H9 (cell line): ENCODE measurements at regions not wholly inside any gene's neighbourhood (a gene's known extent, or its start where the extent isn't known, plus 50 kb on each side); places are given as distances from the start of the nearest gene placed in this dataset.

Experiments used
- DNase-seq: peaks from one replicate; pipeline ENCODE4 v3.0.0-alpha.2; 2017
- H2AFZ ChIP-seq: one replicate; pipeline ENCODE4 v1.6.1; 2013; ENCODE audit warnings: mild to moderate bottlenecking, low read length, control low read depth, moderate library complexity
- H2AK5ac ChIP-seq: 2 replicates; pipeline ENCODE4 v1.6.1; 2013; ENCODE audit warnings: low read length, control low read depth, mixed read lengths; ENCODE audit not compliant: insufficient read length
- H2BK120ac ChIP-seq: one replicate; pipeline ENCODE4 v1.6.1; 2013; ENCODE audit warnings: low read depth, mild to moderate bottlenecking, low read length, control low read depth, inconsistent platforms; ENCODE audit not compliant: poor library complexity, severe bottlenecking
- H2BK12ac ChIP-seq: 2 replicates; pipeline ENCODE4 v1.6.1; 2013; ENCODE audit warnings: low read length, control low read depth, mixed read lengths, low read depth; ENCODE audit not compliant: insufficient read length
- H2BK15ac ChIP-seq: 2 replicates; pipeline ENCODE4 v1.6.1; 2013; ENCODE audit warnings: low read depth, low read length, control low read depth
- H2BK20ac ChIP-seq: one replicate; pipeline ENCODE4 v1.6.1; 2013; ENCODE audit warnings: low read depth, mild to moderate bottlenecking, low read length, control low read depth, inconsistent platforms; ENCODE audit not compliant: poor library complexity, severe bottlenecking
- H2BK5ac ChIP-seq: 2 replicates; pipeline ENCODE4 v1.6.1; 2013; ENCODE audit warnings: low read length, control low read depth, mixed read lengths; ENCODE audit not compliant: insufficient read length
- H3K14ac ChIP-seq: 2 replicates; pipeline ENCODE4 v1.6.1; 2013; ENCODE audit warnings: low read length, control low read depth; ENCODE audit not compliant: insufficient read depth
- H3K18ac ChIP-seq: 2 replicates; pipeline ENCODE4 v1.6.1; 2013; ENCODE audit warnings: low read depth, mild to moderate bottlenecking, mixed read lengths, low read length, control low read depth; ENCODE audit not compliant: insufficient read length
- H3K23ac ChIP-seq: 2 replicates; pipeline ENCODE4 v1.6.1; 2013; ENCODE audit warnings: low read length, control low read depth, mixed read lengths, low read depth; ENCODE audit not compliant: insufficient read length
- H3K23me2 ChIP-seq: 2 replicates; pipeline ENCODE4 v1.6.1; 2013; ENCODE audit warnings: low read depth, mild to moderate bottlenecking, mixed read lengths, low read length, control low read depth; ENCODE audit not compliant: insufficient read length, poor library complexity, severe bottlenecking
- H3K27ac ChIP-seq: 2 replicates; pipeline ENCODE4 v1.5.1; 2013; ENCODE audit warnings: low read length, control low read depth, mixed read lengths, low read depth; ENCODE audit not compliant: insufficient read length
- H3K27me3 ChIP-seq: 2 replicates; pipeline ENCODE4 v1.6.1; 2013; ENCODE audit warnings: low read length, control low read depth, inconsistent platforms; ENCODE audit not compliant: insufficient read depth
- H3K4ac ChIP-seq: 2 replicates; pipeline ENCODE4 v1.6.1; 2013; ENCODE audit warnings: low read depth, mild to moderate bottlenecking, control low read depth, inconsistent platforms, low read length, moderate library complexity
- H3K4me1 ChIP-seq: 2 replicates; pipeline ENCODE4 v1.6.1; 2013; ENCODE audit warnings: low read length, control low read depth, inconsistent platforms; ENCODE audit not compliant: insufficient read depth
- H3K4me2 ChIP-seq: 2 replicates; pipeline ENCODE4 v1.6.1; 2013; ENCODE audit warnings: low read length, control low read depth, mixed read lengths; ENCODE audit not compliant: insufficient read length, insufficient read depth
- H3K56ac ChIP-seq: 2 replicates; pipeline ENCODE4 v1.6.1; 2013; ENCODE audit warnings: low read depth, mild to moderate bottlenecking, mixed read lengths, low read length, control low read depth; ENCODE audit not compliant: insufficient read length
- H3K79me1 ChIP-seq: 2 replicates; pipeline ENCODE4 v1.6.1; 2013; ENCODE audit warnings: low read depth, mild to moderate bottlenecking, moderate library complexity, low read length, control low read depth, inconsistent platforms; ENCODE audit not compliant: insufficient read depth, poor library complexity, severe bottlenecking
- H3K79me2 ChIP-seq: 2 replicates; pipeline ENCODE4 v1.6.1; 2013; ENCODE audit warnings: low read length, control low read depth, inconsistent platforms; ENCODE audit not compliant: insufficient read depth
- H3K9ac ChIP-seq: 2 replicates; pipeline ENCODE4 v1.6.1; 2013; ENCODE audit warnings: low read length, control low read depth, mixed read lengths; ENCODE audit not compliant: insufficient read length; ENCODE audit errors: extremely low read depth
- H3K9me3 ChIP-seq: one replicate; pipeline ENCODE4 v1.6.1; 2013; ENCODE audit warnings: low read depth, low read length, inconsistent platforms; ENCODE audit not compliant: control insufficient read depth
- H3T11ph ChIP-seq: one replicate; pipeline ENCODE4 v1.6.1; 2013; ENCODE audit warnings: mild to moderate bottlenecking, low read length, control low read depth, inconsistent platforms
- H4K20me1 ChIP-seq: one replicate; pipeline ENCODE4 v1.6.1; 2013; ENCODE audit not compliant: control insufficient read depth, insufficient read length, insufficient read depth
- H4K5ac ChIP-seq: 2 replicates; pipeline ENCODE4 v1.6.1; 2013; ENCODE audit warnings: low read depth, mild to moderate bottlenecking, mixed read lengths, low read length, control low read depth; ENCODE audit not compliant: insufficient read length
- H4K8ac ChIP-seq: replicated peaks from 2 replicates; pipeline ENCODE4 v1.6.1; 2013; ENCODE audit warnings: low read length, control low read depth, mixed read lengths, low read depth; ENCODE audit not compliant: insufficient read length
- H4K91ac ChIP-seq: 2 replicates; pipeline ENCODE4 v1.6.1; 2013; ENCODE audit warnings: low read depth, mild to moderate bottlenecking, moderate library complexity, mixed read lengths, low read length, control low read depth; ENCODE audit not compliant: insufficient read length
- H3K27ac Mint-ChIP-seq, 3 experiments: 2 replicates in 2 of 3; 3 replicates in 1 of 3; pipeline ENCODE4 v1.8.0; 2020 to 2021; ENCODE audit warnings: mixed read lengths in 3 of 3, mild to moderate bottlenecking in 1 of 3, moderate library complexity in 1 of 3
- H3K27me3 Mint-ChIP-seq: 2 replicates; pipeline ENCODE4 v1.8.0; 2021; ENCODE audit warnings: low read depth, mild to moderate bottlenecking, moderate library complexity, mixed read lengths
- H3K36me3 Mint-ChIP-seq, 3 experiments: 2 replicates in 2 of 3; 3 replicates in 1 of 3; pipeline ENCODE4 v1.8.0; 2020 to 2021; ENCODE audit warnings: low read depth in 3 of 3, mixed read lengths in 3 of 3; ENCODE audit not compliant: insufficient read depth in 1 of 3
- H3K4me1 Mint-ChIP-seq, 2 experiments: 2 replicates each; pipeline ENCODE4 v1.8.0; 2020; ENCODE audit warnings: mixed read lengths in 2 of 2
- H3K4me3 Mint-ChIP-seq, 2 experiments: 2 replicates in 1 of 2; 3 replicates in 1 of 2; pipeline ENCODE4 v1.8.0; 2020 to 2021; ENCODE audit warnings: mild to moderate bottlenecking in 2 of 2, mixed read lengths in 2 of 2, moderate library complexity in 1 of 2
- H3K9me3 Mint-ChIP-seq, 2 experiments: 2 replicates in 1 of 2; 3 replicates in 1 of 2; pipeline ENCODE4 v1.8.0; 2020; ENCODE audit warnings: mild to moderate bottlenecking in 2 of 2, mixed read lengths in 2 of 2, moderate library complexity in 1 of 2
- WGBS: extraction: QIAGEN DNeasy Blood & Tissue Kit; methylation state at CpG from one replicate; pipeline ENCODE4 v1.1.7; 2013; ENCODE audit warnings: missing lambda C conversion rate, low lambda C conversion rate, mixed read lengths; ENCODE audit not compliant: insufficient read length; ENCODE audit errors: extremely low coverage; 5-methylcytosine and 5-hydroxymethylcytosine counted together
- TF ChIP-seq, protein P1 (sequence below): fragments of 200-600 bp; sonication (generic); conservative IDR thresholded peaks from 3 replicates; pipeline ENCODE4 v1.8.0; 2021; ENCODE audit warnings: antibody characterized with exemption, mild to moderate bottlenecking

DNA sequence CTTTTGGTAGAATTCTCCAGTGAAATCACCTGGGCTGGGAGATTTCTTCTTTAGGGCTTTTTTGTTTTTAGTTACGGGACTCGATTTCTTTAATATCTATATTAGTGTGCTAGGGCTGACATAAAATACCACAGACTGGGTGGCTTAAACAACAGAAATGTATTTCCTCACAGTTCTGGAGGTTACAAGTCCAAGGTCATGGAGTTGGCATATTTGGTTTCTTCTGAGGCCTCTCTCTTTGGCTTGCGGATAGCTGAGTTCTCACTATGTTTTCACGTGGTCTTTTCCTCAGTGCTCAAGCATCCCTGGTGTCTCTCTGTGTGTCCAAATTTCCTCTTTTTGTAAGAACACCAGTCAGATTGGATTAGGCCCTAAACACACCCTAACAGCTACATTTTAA is 208.5 kb upstream of the DTNA start:
- H2BK20ac ChIP-seq = no peak overlapping the region
- no peak overlapping the region for H2BK12ac ChIP-seq
- H3K9me3 ChIP-seq = no peaks in the 10 kb centered on the region
- H4K20me1 ChIP-seq = no peaks in the 10 kb centered on the region
- no peak overlapping the region for H4K91ac ChIP-seq
- DNase-seq = no peak
- peaks cover 15 to 16% of the 10 kb centered on the region in 2 experiments for H3K4me1 Mint-ChIP-seq
- H3K27me3 ChIP-seq = no peaks in the 10 kb centered on the region
- H2BK120ac ChIP-seq = no peak overlapping the region
- H3K9me3 Mint-ChIP-seq = peaks cover 18 to 26% of the 10 kb centered on the region in 2 experiments
- no peak overlapping the region for H2AFZ ChIP-seq
- no peak overlapping the region for H3T11ph ChIP-seq
- no peak overlapping the region for H3K27ac Mint-ChIP-seq
- H4K8ac ChIP-seq = no peak overlapping the region
- H3K4me1 ChIP-seq = no peaks in the 10 kb centered on the region; the same call in 1 of the 2 replicates
- no peak overlapping the region for H3K9ac ChIP-seq
- WGBS = no CpG with 5 or more reads among the region's 4 CpGs
- H3K4me3 Mint-ChIP-seq = no peak overlapping the region
- H3K23me2 ChIP-seq = no peaks in the 10 kb centered on the region
- peaks cover 2 to 39% (median 19%) of the 10 kb centered on the region in 3 experiments; a peak in 5 of 7 replicates for H3K36me3 Mint-ChIP-seq
- H3K79me2 ChIP-seq = 0 out of 2 replicates have a peak, but pooled peaks cover 1% of the 10 kb centered on the region
- H3K79me1 ChIP-seq = no peaks in the 10 kb centered on the region
- H3K56ac ChIP-seq = no peak overlapping the region
- H4K5ac ChIP-seq = no peak overlapping the region
- no peak overlapping the region for H3K4ac ChIP-seq
- no peak overlapping the region for H2BK15ac ChIP-seq
- no peak overlapping the region for H3K23ac ChIP-seq
- H3K27me3 Mint-ChIP-seq = no peaks in the 10 kb centered on the region
- H3K4me2 ChIP-seq = no peak overlapping the region
- no peak overlapping the region for H2AK5ac ChIP-seq
- TF ChIP-seq, protein P1, sequence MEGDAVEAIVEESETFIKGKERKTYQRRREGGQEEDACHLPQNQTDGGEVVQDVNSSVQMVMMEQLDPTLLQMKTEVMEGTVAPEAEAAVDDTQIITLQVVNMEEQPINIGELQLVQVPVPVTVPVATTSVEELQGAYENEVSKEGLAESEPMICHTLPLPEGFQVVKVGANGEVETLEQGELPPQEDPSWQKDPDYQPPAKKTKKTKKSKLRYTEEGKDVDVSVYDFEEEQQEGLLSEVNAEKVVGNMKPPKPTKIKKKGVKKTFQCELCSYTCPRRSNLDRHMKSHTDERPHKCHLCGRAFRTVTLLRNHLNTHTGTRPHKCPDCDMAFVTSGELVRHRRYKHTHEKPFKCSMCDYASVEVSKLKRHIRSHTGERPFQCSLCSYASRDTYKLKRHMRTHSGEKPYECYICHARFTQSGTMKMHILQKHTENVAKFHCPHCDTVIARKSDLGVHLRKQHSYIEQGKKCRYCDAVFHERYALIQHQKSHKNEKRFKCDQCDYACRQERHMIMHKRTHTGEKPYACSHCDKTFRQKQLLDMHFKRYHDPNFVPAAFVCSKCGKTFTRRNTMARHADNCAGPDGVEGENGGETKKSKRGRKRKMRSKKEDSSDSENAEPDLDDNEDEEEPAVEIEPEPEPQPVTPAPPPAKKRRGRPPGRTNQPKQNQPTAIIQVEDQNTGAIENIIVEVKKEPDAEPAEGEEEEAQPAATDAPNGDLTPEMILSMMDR = no peak
- H3K18ac ChIP-seq = no peak overlapping the region
- H3K14ac ChIP-seq = no peak overlapping the region
- no peak overlapping the region for H2BK5ac ChIP-seq
- H3K27ac ChIP-seq = no peak overlapping the region
